RCC 7860 (cell line): ENCODE measurements at regions not wholly inside any gene's neighbourhood (a gene's known extent, or its start where the extent isn't known, plus 50 kb on each side); places are given as distances from the start of the nearest gene placed in this dataset.
A peak's percentile ranks its signal among the peaks of the same experiment; 100 is the strongest.
"Not testable (repeated sequence)": the region's sequence is repeated elsewhere in the genome, so short reads cannot be mapped to it uniquely, and the experiment has no call there.

Source experiments
- DNase-seq: peaks from one replicate; pipeline ENCODE4 v3.0.0-alpha.2; 2015; ENCODE audit warnings: low spot score
- FAIRE-seq: peaks from 2 replicates; lab custom pipeline; 2012; peaks lifted over from hg19 to GRCh38; lab: Jason Lieb, UNC

DNA sequence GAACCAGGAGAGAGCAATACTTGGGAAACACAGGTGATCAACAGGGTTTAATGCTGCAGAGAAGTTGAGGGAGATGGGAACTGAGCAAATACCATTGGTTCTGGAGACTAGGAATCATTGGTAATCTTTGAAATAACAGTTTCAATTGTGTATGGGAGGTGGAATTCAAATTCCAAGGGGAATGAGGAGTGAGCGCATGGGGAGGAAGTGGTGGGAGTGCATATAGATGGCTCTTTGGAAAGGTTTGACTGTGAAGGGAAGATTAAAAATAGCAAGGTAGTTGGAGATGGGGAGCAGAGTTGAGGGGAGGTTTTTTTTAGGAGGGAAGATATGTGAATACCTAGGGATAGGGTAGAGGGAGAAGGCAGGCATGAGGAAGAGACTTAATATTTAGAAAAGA is 51.1 kb upstream of the ROPN1 start:
- FAIRE-seq = no peak
- DNase-seq = no peak

GRCh38 chr3:124044956-124045355 is 53.0 kb upstream of the ROPN1 start:
- DNase-seq = no peak
- no peak for FAIRE-seq

- no peak for FAIRE-seq
- no peak for DNase-seq
Measured at GRCh38 chr3:124048967-124049798, 57.3 kb upstream of the ROPN1 start.

- no peak for FAIRE-seq
- no peak for DNase-seq
Measured at GRCh38 chr3:124051636-124052035, 59.7 kb upstream of the ROPN1 start.

- DNase-seq (no peak), FAIRE-seq (no peak)
Measured at GRCh38 chr3:124053871-124054270, 61.9 kb upstream of the ROPN1 start.

DNA sequence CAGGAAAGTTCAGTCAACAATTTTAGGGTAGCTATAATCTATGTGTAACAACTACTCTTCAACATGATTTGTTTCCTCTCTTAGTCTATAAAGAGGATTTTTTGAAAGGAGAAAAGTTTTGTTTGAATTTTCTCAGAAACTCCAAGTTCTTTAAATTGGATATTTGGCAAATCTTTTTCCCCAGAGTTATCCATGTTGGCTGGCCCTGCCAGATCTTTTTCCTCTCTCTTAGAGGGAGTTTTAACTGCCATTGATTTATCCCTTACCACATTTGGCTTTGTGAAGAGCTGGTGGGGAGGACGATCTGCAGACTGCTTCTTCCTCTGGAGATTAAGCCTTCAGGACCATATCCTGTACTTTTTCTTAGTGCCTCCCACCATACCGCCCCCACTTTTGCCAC is 64.9 kb upstream of the ROPN1 start:
- DNase-seq (no peak), FAIRE-seq (no peak)

DNA sequence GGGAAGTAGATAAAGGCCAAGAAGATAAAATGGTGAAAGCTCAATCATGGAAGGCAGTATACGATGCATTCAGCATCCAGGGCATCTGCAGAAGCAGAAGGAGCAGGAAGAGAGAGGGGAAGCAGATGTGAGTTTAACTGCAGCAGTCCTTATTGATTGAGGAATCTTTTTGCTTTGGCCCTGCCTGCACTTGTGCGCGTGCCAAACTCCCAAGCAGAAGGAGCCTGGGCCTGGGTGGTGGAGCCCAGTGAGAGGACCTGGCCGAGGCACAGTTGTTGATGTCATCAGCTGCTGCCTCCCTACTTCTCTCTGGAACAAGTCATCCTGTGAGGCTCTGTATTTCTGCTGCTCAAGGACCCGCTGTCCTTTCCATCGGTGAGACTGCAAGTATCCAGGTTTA is 65.5 kb upstream of the ROPN1 start:
- FAIRE-seq (no peak), DNase-seq (no peak)

DNA sequence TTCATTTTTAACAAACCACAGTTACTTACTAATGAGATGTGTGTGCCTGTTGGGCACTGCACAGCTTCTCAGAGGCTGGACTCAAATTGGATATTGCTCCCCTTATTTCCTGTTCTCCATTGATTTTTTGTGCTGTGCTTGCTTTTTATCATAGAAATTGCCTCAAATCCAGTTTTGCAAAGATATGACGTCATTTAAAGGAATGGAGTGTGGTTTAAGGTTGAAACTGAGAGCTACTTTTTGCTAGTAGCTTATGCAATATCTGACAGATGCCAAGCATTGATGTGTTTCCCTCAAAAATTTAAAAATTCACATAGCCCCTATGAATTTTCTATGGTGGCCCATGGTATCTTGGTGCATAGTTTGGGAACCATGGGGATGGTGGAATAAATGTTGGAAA is 67.7 kb upstream of the ROPN1 start:
- no peak for FAIRE-seq

GRCh38 chr3:124063197-124063909 is 71.4 kb upstream of the ROPN1 start:
- DNase-seq = no peak

More for the DNA sequence above, 67.7 kb upstream of the ROPN1 start:
- no peak for DNase-seq

GRCh38 chr3:124064050-124064449 is 72.1 kb upstream of the ROPN1 start:
- DNase-seq (no peak), FAIRE-seq (no peak)

More at GRCh38 chr3:124063197-124063909, 71.4 kb upstream of the ROPN1 start:
- no peak for FAIRE-seq

- FAIRE-seq, DNase-seq: not testable (repeated sequence)
Measured at GRCh38 chr3:124066543-124066942, 74.6 kb upstream of the ROPN1 start.

DNA sequence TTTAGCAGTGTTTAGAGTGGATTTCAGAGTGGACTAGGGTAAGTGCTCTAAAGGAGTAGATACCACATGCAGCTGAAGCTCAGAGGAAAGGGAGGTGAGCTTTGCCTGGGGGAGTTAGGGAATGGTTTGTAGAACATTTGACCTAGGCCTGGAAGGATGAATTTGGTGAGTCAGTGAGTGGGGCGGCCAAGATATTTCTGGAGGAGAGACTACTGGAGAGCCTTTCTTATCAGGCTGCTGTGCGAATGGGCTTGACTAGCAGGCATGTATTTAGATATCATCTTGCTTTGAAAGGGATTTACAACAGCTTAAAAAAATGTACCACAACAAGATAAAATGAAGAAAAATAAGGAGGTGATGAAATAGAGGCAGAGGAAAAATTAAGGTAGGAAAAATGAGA is 77.8 kb upstream of the ROPN1 start:
- FAIRE-seq, DNase-seq: not testable (repeated sequence)

- DNase-seq, FAIRE-seq: not testable (repeated sequence)
Measured at GRCh38 chr3:124075090-124075489, 83.2 kb upstream of the ROPN1 start.

DNA sequence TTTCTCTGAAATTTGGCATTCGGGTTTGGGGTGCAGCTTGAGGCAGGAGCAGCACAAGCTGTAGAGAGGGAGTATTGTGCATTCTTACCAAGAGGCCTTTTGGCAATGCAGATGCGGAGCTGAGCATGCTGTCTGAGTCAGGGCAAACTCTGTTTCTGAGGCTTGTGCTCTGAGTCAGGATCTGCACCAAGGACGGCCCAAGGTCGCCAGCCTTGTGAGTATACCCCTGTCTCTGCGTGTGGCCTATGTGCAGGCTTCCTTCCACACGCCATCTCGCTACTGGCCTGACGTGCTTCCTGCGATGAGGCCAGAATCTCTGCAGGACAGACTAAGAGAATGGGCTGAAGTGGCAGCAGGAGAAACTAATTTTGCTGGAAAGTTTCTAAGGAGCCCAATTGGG is 83.8 kb upstream of the ROPN1 start:
- DNase-seq = no peak
- no peak for FAIRE-seq

DNA sequence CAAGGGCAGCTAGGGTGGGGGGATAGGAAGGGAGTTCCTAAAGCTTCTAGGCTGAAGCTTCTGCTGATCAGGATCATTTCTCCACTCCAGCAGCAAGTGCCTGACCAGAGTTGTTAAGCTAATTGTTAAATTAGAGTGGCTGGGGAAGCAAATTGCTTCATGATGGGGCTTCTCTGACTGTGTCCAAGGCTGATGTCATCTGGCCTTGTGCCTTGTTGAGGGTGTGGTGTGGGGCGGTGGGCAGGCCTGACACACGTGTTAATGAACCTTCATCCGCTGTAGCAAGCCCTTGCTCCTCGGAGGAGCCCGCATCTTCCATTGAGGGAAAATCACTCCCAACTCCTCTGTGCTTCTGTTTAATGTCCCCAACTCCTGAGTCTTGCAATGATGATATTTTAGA is 84.3 kb upstream of the ROPN1 start:
- DNase-seq (no peak), FAIRE-seq (no peak)

DNA sequence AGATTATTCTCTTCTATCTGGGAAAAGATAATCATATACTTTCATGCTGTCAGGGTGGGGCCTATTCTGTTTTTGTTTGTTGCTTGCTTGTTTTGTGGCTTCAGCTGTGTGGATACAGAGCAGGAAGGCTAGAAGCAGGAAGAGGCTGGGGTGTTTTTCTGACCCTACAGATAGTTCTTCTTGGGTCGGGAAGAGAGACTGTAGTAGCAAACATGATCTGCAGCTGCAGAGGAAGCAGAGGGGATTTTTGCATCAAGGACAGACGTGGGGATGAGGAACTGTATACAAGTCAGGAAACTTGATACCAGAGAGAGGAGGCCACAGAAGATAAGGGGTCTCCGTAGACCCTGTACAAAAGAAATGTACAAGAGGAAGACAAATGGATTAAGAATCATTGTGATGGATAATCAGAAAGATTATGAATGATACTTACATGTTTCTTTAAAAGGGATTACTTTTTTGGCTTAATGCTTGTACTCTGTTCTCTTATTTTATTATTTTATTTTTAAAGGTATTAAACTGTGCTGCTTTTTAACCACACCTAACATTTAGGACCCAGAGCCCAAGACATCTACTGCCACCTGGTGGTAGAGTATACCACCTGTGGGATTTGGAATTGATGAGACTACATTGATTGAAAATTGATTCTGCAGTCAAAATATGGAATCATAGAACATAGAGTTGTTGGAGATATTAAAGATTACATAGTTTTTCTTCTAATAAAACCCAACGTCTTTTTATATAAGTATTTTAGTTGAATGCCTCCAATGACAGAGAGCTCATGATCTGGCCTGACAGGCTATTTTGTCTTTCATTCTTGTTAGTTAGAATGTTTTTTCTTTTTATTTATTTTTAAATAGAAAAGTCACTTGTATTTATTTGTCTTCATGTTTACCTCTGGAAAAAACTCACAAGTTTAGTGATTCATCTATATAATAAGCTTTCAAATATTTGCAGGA is 87.3 kb upstream of the ROPN1 start:
- FAIRE-seq (peak; percentile 83), DNase-seq (peak; percentile 18)

DNA sequence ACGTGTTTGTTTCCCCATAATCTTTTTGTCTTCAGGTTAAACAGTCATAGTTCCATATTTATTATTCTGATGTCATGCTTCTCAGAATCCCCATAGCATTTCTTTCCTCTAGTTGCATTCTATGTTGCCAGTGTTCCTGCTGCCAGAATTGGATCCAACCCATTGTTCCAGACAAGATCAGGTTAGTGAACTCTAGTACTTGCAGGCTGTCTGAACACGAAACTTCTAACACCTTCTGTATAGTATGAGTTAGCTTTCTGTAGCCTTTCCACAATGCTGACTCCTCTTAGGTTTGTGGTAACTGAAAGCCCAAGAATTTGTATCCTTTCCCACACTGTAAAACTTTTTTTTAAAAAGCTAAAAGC is 88.0 kb upstream of the ROPN1 start:
- no peak for FAIRE-seq

GRCh38 chr3:124082343-124082742 is 90.4 kb upstream of the ROPN1 start:
- FAIRE-seq = no peak
- no peak for DNase-seq

More for the DNA sequence above, 88.0 kb upstream of the ROPN1 start:
- no peak for DNase-seq

GRCh38 chr3:124084022-124084881 is 92.3 kb upstream of the ROPN1 start:
- DNase-seq = no peak
- no peak for FAIRE-seq

DNA sequence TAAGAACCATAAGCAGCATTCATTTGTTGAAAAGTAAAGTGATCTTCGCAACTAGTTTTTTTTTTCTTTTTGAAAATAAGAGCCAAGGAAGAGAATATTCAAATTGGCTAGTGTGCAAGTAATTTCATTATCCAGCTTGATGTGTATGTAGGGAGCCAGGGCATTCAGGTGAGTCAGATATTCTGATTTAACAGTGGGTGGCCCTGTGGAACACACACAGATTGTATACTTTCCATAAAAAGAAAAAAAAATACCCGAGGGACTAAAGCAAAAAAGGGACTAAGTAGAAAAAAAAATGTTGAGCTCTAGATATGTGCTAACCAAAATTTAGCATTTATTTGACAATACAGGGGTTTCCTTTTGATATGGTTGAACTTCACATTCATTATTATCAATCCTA is 96.9 kb upstream of the ROPN1 start:
- FAIRE-seq = no peak
- DNase-seq = no peak
